C4-2B (cell line): ENCODE measurements at regions not wholly inside any gene's neighbourhood (a gene's known extent, or its start where the extent isn't known, plus 50 kb on each side); places are given as distances from the start of the nearest gene placed in this dataset.

Source experiments
- ZFX ChIP-seq: fragments of 450-650 bp; IDR thresholded peaks from 2 replicates; pipeline ENCODE4 v1.6.1; 2017
- TF ChIP-seq, protein P1 (sequence below): fragments of 450-650 bp; conservative IDR thresholded peaks from 2 replicates; pipeline ENCODE4 v1.5.1; 2017; ENCODE audit warnings: mild to moderate bottlenecking

- TF ChIP-seq, protein P1, sequence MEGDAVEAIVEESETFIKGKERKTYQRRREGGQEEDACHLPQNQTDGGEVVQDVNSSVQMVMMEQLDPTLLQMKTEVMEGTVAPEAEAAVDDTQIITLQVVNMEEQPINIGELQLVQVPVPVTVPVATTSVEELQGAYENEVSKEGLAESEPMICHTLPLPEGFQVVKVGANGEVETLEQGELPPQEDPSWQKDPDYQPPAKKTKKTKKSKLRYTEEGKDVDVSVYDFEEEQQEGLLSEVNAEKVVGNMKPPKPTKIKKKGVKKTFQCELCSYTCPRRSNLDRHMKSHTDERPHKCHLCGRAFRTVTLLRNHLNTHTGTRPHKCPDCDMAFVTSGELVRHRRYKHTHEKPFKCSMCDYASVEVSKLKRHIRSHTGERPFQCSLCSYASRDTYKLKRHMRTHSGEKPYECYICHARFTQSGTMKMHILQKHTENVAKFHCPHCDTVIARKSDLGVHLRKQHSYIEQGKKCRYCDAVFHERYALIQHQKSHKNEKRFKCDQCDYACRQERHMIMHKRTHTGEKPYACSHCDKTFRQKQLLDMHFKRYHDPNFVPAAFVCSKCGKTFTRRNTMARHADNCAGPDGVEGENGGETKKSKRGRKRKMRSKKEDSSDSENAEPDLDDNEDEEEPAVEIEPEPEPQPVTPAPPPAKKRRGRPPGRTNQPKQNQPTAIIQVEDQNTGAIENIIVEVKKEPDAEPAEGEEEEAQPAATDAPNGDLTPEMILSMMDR, result no peak
- TF ChIP-seq ZFX, result no peak
These were observed 157.8 kb downstream of the SLCO4C1 start for GRCh38 chr5:102138243-102138653.
